HEK293T (cell line): ENCODE measurements at regions not wholly inside any gene's neighbourhood (a gene's known extent, or its start where the extent isn't known, plus 50 kb on each side); places are given as distances from the start of the nearest gene placed in this dataset.

Source experiments
- ARNT ChIP-seq: fragments of 450-650 bp; IDR thresholded peaks from 2 replicates; pipeline ENCODE4 v1.6.1; 2017; ENCODE audit warnings: mild to moderate bottlenecking
- FOXK2 ChIP-seq: fragments of 450-650 bp; IDR thresholded peaks from 2 replicates; pipeline ENCODE4 v1.6.1; 2016; ENCODE audit warnings: mild to moderate bottlenecking
- LEF1 ChIP-seq: fragments of 450-650 bp; IDR thresholded peaks from 2 replicates; pipeline ENCODE4 v1.6.1; 2017; ENCODE audit warnings: mild to moderate bottlenecking, borderline replicate concordance

- TF ChIP-seq FOXK2 (no peak), ARNT (no peak), LEF1 (no peak)
Measured at GRCh38 chr13:112202966-112203365, 136.0 kb downstream of the SOX1 start.
